HG03521 (cell line): ENCODE measurements at regions not wholly inside any gene's neighbourhood (a gene's known extent, or its start where the extent isn't known, plus 50 kb on each side); places are given as distances from the start of the nearest gene placed in this dataset.

Experiments
- ATAC-seq: cut with Tn5 transposase; IDR thresholded peaks from one replicate; pipeline ENCODE4 v1.9.1; 2021; ENCODE audit warnings: mild to moderate bottlenecking, moderate library complexity; ENCODE audit not compliant: unreplicated experiment

- no peak for ATAC-seq
Measured at GRCh38 chr3:34175636-34176176, 377.3 kb downstream of the PDCD6IP start.

GRCh38 chr3:34176723-34177122, 378.3 kb downstream of the PDCD6IP start:
- ATAC-seq = no peak

GRCh38 chr3:34178415-34178814, 380.0 kb downstream of the PDCD6IP start:
- ATAC-seq = no peak

- no peak for ATAC-seq
Measured at GRCh38 chr3:34179716-34180115, 381.3 kb downstream of the PDCD6IP start.

GRCh38 chr3:34180532-34180931, 382.1 kb downstream of the PDCD6IP start:
- no peak for ATAC-seq

GRCh38 chr3:34183114-34183513, 384.7 kb downstream of the PDCD6IP start:
- ATAC-seq = no peak

GRCh38 chr3:34183611-34184340, 385.3 kb downstream of the PDCD6IP start:
- ATAC-seq = no peak

- ATAC-seq = no peak
Measured at GRCh38 chr3:34185301-34185700, 386.9 kb downstream of the PDCD6IP start.

- ATAC-seq = no peak
Measured at GRCh38 chr3:34189133-34189532, 390.7 kb downstream of the PDCD6IP start.

GRCh38 chr3:34196914-34197313, 398.5 kb downstream of the PDCD6IP start:
- ATAC-seq = no peak

- ATAC-seq = peak; percentile 48
Measured at GRCh38 chr3:34198309-34198708, 399.9 kb downstream of the PDCD6IP start.

- ATAC-seq = peak; percentile 77
Measured at GRCh38 chr3:34200576-34200975, 402.1 kb downstream of the PDCD6IP start.

GRCh38 chr3:34202975-34203374, 404.5 kb downstream of the PDCD6IP start:
- ATAC-seq = no peak

GRCh38 chr3:34203386-34203785, 405.0 kb downstream of the PDCD6IP start:
- no peak for ATAC-seq

- ATAC-seq = no peak
Measured at GRCh38 chr3:34207002-34207401, 408.6 kb downstream of the PDCD6IP start.

- no peak for ATAC-seq
Measured at GRCh38 chr3:34207806-34208205, 409.4 kb downstream of the PDCD6IP start.

- ATAC-seq = no peak
Measured at GRCh38 chr3:34212175-34212574, 413.7 kb downstream of the PDCD6IP start.

- ATAC-seq = no peak
Measured at GRCh38 chr3:34212656-34213055, 414.2 kb downstream of the PDCD6IP start.

GRCh38 chr3:34213478-34213877, 415.0 kb downstream of the PDCD6IP start:
- no peak for ATAC-seq

GRCh38 chr3:34216711-34217335, 418.4 kb downstream of the PDCD6IP start:
- no peak for ATAC-seq

GRCh38 chr3:34218706-34219385, 420.4 kb downstream of the PDCD6IP start:
- ATAC-seq = no peak

- no peak for ATAC-seq
Measured at GRCh38 chr3:34219556-34219955, 421.1 kb downstream of the PDCD6IP start.
